Gastroesophageal sphincter (tissue), 4 donors: ENCODE measurements at regions not wholly inside any gene's neighbourhood (a gene's known extent, or its start where the extent isn't known, plus 50 kb on each side); places are given as distances from the start of the nearest gene placed in this dataset.

Source experiments
- ATAC-seq: fragments of 150-250 bp; one replicate; pipeline ENCODE4 v1.9.1; 2016; ENCODE audit warnings: mild to moderate bottlenecking, moderate library complexity
- H3K27ac ChIP-seq, 4 donors: fragments of 200-600 bp; sonication (generic) in 3 of 4; 1 replicate in 3 of 4; 2 replicates in 1 of 4; pipeline ENCODE4 v1.5.1; 2016 to 2019
- H3K27me3 ChIP-seq: fragments of 200-600 bp; sonication (generic); one replicate; pipeline ENCODE4 v1.5.1; 2019
- H3K36me3 ChIP-seq, 2 donors: fragments of 200-600 bp; sonication (generic); one replicate each; pipeline ENCODE4 v1.5.1; 2019; ENCODE audit warnings: control low read depth in 1 of 2
- H3K4me1 ChIP-seq, 3 donors: fragments of 200-600 bp; sonication (generic); 1 replicate in 2 of 3; 2 replicates in 1 of 3; pipeline ENCODE4 v1.5.1; 2016 to 2019; ENCODE audit warnings: control low read depth in 2 of 3
- H3K4me3 ChIP-seq, 2 donors: fragments of 200-600 bp; sonication (generic); one replicate each; pipeline ENCODE4 v1.5.1; 2019; ENCODE audit warnings: mild to moderate bottlenecking in 1 of 2, moderate library complexity in 1 of 2
- H3K9me3 ChIP-seq, 3 donors: fragments of 200-600 bp; sonication (generic); one replicate each; pipeline ENCODE4 v1.5.1; 2017 to 2019; ENCODE audit warnings: control low read depth in 2 of 3
- CTCF ChIP-seq, 4 experiments: fragments of 200-600 bp in 2 of 4; fragments of 450-650 bp in 2 of 4; sonication (generic) in 1 of 4; IDR thresholded peaks; one replicate each; pipeline ENCODE4 v1.5.1; 2017 to 2019; ENCODE audit warnings: antibody characterized with exemption in 4 of 4, mild to moderate bottlenecking in 2 of 4, moderate library complexity in 2 of 4
- EP300 ChIP-seq: sonication (generic); formaldehyde crosslinking; IDR thresholded peaks from one replicate; pipeline ENCODE4 v1.6.1; 2017; ENCODE audit warnings: antibody characterized with exemption, mild to moderate bottlenecking
- POLR2A ChIP-seq, 2 donors: fragments of 450-650 bp; IDR thresholded peaks; one replicate each; pipeline ENCODE4 v1.6.1; 2017; ENCODE audit warnings: antibody characterized with exemption in 2 of 2, mild to moderate bottlenecking in 2 of 2, moderate library complexity in 1 of 2
- POLR2AphosphoS5 ChIP-seq: sonication (generic); formaldehyde crosslinking; IDR thresholded peaks from one replicate; pipeline ENCODE4 v1.6.1; 2017; ENCODE audit warnings: antibody characterized with exemption
- WGBS, 2 donors: methylation state at CpG; one replicate each; pipeline ENCODE4 v1.1.5; 2018; ENCODE audit warnings: low coverage in 1 of 2; 5-methylcytosine and 5-hydroxymethylcytosine counted together

GRCh38 chr1:56034222-56034621 lies 545.1 kb downstream of the PLPP3 start:
- no peaks in the 10 kb centered on the region for H3K27me3 ChIP-seq
- no peak overlapping the region for H3K27ac ChIP-seq
- H3K4me3 ChIP-seq, result no peak overlapping the region
- H3K9me3 ChIP-seq, result no peaks in the 10 kb centered on the region
- peaks cover 0 to 34% (median 5%) of the 10 kb centered on the region in 3 donors for H3K4me1 ChIP-seq
- no peaks in the 10 kb centered on the region for H3K36me3 ChIP-seq
- ATAC-seq, result no peak
- TF ChIP-seq POLR2A (IDR thresholded peaks at IDR 0.05) (no peak), CTCF (IDR thresholded peaks at IDR 0.05) (no peak), POLR2AphosphoS5 (no peak), EP300 (no peak)

GRCh38 chr1:56033321-56034037 lies 545.9 kb downstream of the PLPP3 start:
- H3K27ac ChIP-seq, result peak overlapping the region in 1 of 4 donors; percentile 12
- TF ChIP-seq CTCF (IDR thresholded peaks at IDR 0.05), result no peak
- TF ChIP-seq EP300, result no peak
- no peak for TF ChIP-seq POLR2A (IDR thresholded peaks at IDR 0.05)
- TF ChIP-seq POLR2AphosphoS5, result no peak
- no peaks in the 10 kb centered on the region for H3K27me3 ChIP-seq
- no peaks in the 10 kb centered on the region for H3K9me3 ChIP-seq
- no peak overlapping the region for H3K4me3 ChIP-seq
- peak; percentile 19 for ATAC-seq
- WGBS, 2 donors, result 48 to 57% methylated on average over 2 of the region's 3 CpGs
- H3K36me3 ChIP-seq, result no peaks in the 10 kb centered on the region
- H3K4me1 ChIP-seq, result peaks cover 0 to 34% (median 5%) of the 10 kb centered on the region in 3 donors

- no peaks in the 10 kb centered on the region for H3K9me3 ChIP-seq
- H3K27ac ChIP-seq, result no peak overlapping the region
- H3K27me3 ChIP-seq, result no peaks in the 10 kb centered on the region
- no peak for ATAC-seq
- H3K36me3 ChIP-seq, result no peaks in the 10 kb centered on the region
- H3K4me3 ChIP-seq, result no peak overlapping the region
- H3K4me1 ChIP-seq, result peaks cover 0 to 34% (median 5%) of the 10 kb centered on the region in 3 donors
- 93 to 94% methylated on average over 3 of the region's 3 CpGs for WGBS, 2 donors
- TF ChIP-seq CTCF (IDR thresholded peaks at IDR 0.05) (no peak), POLR2AphosphoS5 (no peak), POLR2A (IDR thresholded peaks at IDR 0.05) (no peak), EP300 (no peak)
These were observed 547.2 kb downstream of the PLPP3 start for GRCh38 chr1:56032096-56032676.

GRCh38 chr1:56031001-56031400 lies 548.4 kb downstream of the PLPP3 start:
- no peak overlapping the region for H3K4me3 ChIP-seq
- no peaks in the 10 kb centered on the region for H3K9me3 ChIP-seq
- ATAC-seq, result no peak
- WGBS, 2 donors, result 95 to 100% methylated on average over 2 to 3 of the region's 3 CpGs
- H3K27ac ChIP-seq, result no peak overlapping the region
- peaks cover 0 to 25% (median 5%) of the 10 kb centered on the region in 3 donors for H3K4me1 ChIP-seq
- TF ChIP-seq CTCF (IDR thresholded peaks at IDR 0.05), result no peak
- no peak for TF ChIP-seq POLR2AphosphoS5
- TF ChIP-seq POLR2A (IDR thresholded peaks at IDR 0.05), result no peak
- no peak for TF ChIP-seq EP300
- H3K27me3 ChIP-seq, result no peaks in the 10 kb centered on the region
- H3K36me3 ChIP-seq, result no peaks in the 10 kb centered on the region
